HG02840 (cell line): ENCODE measurements at regions not wholly inside any gene's neighbourhood (a gene's known extent, or its start where the extent isn't known, plus 50 kb on each side); places are given as distances from the start of the nearest gene placed in this dataset.

Experiments used
- ATAC-seq: cut with Tn5 transposase; IDR thresholded peaks from one replicate; pipeline ENCODE4 v1.9.1; 2021; ENCODE audit warnings: mild to moderate bottlenecking, moderate library complexity, moderate number of reproducible peaks; ENCODE audit not compliant: unreplicated experiment, low FRiP score

DNA sequence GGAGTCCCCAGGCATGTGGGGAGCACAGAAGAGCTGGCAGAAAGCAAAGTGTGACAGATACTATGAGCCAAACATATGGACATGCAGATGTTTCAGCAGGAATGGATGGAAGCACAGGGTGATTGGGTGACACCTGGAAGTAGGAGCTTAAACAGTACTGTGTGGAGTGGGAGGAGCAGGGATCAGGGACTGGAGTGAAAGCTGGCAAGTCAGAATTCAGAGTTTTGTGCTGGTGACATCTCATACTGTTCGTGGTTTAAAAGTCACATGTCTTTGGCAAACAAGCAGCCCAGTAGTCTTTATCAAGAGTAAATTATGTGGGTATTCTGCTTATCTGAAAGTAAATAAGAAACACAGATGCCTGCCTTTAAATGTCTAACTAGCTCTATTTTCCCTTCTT lies 408.2 kb downstream of the COG6 start:
- ATAC-seq: no peak

- ATAC-seq: no peak
These were observed 409.0 kb downstream of the COG6 start for GRCh38 chr13:40064154-40065097.

GRCh38 chr13:40069173-40070044 lies 413.9 kb downstream of the COG6 start:
- peak; percentile 78 for ATAC-seq

DNA sequence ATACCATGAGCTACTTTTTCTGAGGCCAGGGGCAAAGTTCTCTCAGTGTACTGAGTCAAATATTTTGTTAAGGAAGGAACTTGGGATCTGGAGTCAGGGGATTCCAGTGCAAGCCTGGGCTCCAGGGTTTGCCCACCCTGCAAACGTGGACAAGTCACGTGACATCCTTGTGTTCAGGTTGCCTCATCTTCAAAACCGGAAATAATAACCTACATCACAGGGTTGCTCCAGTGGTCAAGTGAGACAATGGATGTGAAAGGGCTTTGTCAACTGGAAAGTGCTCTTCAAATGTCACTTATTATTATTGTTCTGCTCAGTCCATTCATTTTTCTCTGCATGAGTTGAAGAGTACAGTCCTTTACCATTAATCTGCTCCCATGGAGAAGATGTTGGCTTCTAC lies 414.9 kb downstream of the COG6 start:
- ATAC-seq: no peak

DNA sequence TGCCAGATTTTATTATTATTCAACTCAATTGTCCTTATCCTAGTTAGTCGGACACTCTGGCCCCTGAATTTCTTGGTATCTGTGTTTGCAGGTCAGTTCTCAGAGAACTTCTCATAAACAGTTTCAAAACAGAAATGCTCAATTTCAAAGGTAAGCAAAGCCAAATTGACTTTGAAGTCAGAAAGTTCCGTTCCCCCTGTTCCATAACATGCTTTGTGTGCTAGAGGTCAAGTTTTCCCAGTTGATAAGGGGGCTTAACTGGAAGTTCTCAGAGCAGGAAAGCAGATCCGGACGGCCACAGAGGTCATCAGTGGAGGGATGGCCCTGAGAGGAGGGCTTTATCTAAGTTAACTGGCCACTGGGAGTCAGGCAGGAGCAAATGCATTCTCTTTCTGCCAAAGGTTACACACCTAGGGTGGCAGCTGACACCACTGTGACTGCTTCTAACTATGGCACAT lies 417.2 kb downstream of the COG6 start:
- ATAC-seq: no peak

- no peak for ATAC-seq
These were observed 418.9 kb downstream of the COG6 start for GRCh38 chr13:40074338-40074737.

- ATAC-seq: no peak
These were observed 419.8 kb downstream of the COG6 start for GRCh38 chr13:40075281-40075680.

DNA sequence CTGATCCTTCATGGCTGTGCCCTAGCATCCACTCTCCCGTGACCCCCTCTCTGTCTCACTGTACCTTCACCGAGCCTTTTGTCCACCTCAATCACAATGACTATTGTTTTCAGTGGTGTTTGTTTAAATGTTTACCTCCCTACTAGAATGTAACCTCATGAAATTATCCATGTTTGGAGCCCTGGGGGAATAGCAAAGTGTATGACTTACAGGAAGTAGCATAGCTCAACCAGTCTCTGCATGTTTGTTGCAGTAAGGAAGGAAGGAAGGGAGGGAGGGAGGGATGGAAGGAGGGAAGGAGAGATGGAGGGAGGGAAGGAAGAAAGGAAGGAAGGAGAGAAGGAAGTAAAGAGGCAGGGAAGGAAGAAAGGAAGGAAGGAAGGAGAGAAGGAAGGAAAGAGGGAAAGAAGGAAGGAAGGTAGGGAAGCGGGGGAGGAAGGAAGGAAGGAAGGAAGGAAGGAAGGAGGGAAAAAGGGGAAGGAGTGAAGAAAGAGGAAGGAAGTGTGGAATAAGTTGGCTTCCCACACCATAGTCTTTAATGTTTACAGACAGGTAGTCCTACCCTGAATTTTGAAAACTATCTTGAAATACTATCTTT lies 421.4 kb downstream of the COG6 start:
- ATAC-seq: no peak

- ATAC-seq: no peak
These were observed 422.1 kb downstream of the COG6 start for GRCh38 chr13:40077396-40078027.

GRCh38 chr13:40079721-40080120 lies 424.3 kb downstream of the COG6 start:
- no peak for ATAC-seq

GRCh38 chr13:40080676-40081075 lies 425.2 kb downstream of the COG6 start:
- ATAC-seq: no peak

- no peak for ATAC-seq
These were observed 427.2 kb downstream of the COG6 start for GRCh38 chr13:40082639-40083038.

DNA sequence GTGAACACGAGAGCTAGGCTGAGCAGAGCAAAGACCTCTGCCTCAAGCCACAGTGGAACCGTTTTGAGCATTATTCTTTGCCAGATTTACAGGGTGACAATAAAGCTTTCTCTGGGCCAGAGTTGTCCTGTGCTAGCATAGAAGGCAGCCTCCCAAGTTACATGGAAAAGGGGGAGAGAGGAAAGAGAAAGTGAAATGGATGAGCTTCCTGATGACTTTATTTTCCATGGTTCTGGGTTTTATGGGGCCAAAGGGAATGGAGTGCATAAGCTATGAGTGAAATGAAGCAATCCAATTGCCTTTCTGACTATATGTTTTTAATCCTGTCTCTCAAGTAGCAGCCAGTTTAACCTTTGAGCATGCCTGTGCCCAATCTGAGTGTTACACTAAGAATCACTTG lies 428.4 kb downstream of the COG6 start:
- ATAC-seq: no peak

DNA sequence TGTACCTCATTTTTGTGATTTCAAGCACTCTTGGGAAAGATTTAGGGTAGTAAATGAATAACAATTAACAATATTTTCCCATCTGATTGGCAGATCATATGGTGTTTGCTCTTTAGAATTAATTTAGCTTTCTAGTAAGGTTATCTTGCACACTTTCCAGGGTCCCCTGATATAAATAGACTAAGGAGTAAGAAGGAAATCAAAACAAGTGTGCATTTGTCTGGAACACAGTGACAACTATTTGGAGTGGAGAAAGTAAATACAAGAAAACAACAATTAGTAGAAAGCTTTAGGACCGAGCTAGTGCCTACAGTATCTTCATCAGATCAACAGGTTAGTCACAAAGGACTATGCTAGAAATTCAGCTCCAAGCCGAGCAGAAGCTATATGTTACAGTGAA lies 429.5 kb downstream of the COG6 start:
- ATAC-seq: no peak

GRCh38 chr13:40087091-40088002 lies 431.9 kb downstream of the COG6 start:
- no peak for ATAC-seq

- no peak for ATAC-seq
These were observed 438.6 kb downstream of the COG6 start for GRCh38 chr13:40094056-40094455.

DNA sequence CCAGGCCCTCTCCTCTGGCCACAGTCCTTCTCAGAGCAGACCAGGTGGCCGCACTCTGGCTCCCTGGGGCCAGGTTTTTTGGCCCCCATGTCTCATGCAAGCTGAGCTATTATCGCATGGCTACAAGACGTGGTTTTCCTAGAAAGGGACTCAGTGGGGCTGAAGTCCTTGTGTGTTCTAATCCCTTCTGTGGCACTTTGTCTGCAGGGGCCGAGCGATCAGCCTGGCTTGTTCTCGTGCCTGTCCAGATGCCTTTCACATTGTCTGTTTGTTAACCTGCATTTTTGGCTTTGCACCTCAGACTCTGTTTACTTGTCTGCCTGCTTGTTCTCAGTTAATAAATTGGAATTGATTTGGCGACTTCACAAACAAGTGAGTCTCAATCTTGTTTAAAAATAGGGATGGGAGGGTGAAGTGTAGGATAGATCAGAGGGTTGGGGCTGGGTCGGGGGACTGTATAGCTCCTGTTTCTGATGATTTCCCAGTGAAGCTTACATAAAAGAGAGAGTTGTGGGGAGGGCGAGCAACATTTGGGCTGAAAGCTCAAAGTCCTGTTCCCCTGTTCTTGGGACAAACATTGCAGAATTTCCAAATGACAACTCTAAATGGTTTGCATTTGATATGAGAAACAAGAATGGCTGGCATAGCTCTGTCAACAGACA lies 440.4 kb downstream of the COG6 start:
- no peak for ATAC-seq

GRCh38 chr13:40096357-40096901 lies 441.0 kb downstream of the COG6 start:
- no peak for ATAC-seq

DNA sequence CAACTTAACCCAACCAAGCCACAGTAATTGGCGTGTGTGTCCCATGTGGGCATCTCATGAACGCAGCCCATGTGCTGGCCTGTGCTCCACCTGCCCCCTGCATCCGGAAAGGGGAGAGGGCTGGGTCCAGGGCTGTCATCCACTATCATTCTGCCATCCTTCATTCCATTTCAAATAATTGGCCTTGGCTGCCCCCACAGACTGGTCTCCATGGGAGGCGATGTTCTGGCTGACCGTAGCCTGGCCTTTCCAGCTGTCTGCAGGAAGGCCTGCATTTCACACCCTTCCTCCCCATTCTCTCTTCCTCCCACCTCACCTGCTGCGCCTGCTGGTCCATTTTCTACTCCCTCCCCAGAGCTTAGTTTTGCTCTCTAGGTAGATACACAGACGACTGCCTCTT lies 442.8 kb downstream of the COG6 start:
- ATAC-seq: no peak
